OCI-LY7 (cell line): ENCODE measurements at regions not wholly inside any gene's neighbourhood (a gene's known extent, or its start where the extent isn't known, plus 50 kb on each side); places are given as distances from the start of the nearest gene placed in this dataset.
A peak's percentile ranks its signal among the peaks of the same experiment; 100 is the strongest.

Experiments used
- BruUV-seq: library from RNA; stranded (reverse); fragments of 400-500 nt; replicated peaks from 2 replicates; lab custom pipeline; 2021; lab: Mats Ljungman, UMichigan
- CTCF ChIA-PET: fragments of 300-600 bp; sonication (Branson Sonifier 250); formaldehyde crosslinking; loops from one replicate; lab custom pipeline; 2022; ENCODE audit warnings: antibody characterized with exemption; ENCODE audit not compliant: unreplicated experiment; lab: Charles Lee
- POLR2A ChIA-PET: fragments of 300-600 bp; sonication (Branson Sonifier 250); formaldehyde crosslinking; loops from one replicate; lab custom pipeline; 2022; ENCODE audit warnings: antibody characterized with exemption; lab: Charles Lee
- DNase-seq: peaks from one replicate; pipeline ENCODE4 v3.0.0-alpha.2; 2015; ENCODE audit warnings: low spot score
- H2AFZ ChIP-seq: fragments of 200-600 bp; sonication (generic), shearing (Covaris generic); 2 replicates; pipeline ENCODE4 v1.6.1; 2014; ENCODE audit warnings: mild to moderate bottlenecking, antibody characterized with exemption, low read length, moderate library complexity
- H3K27ac ChIP-seq: fragments of 200-600 bp; sonication (generic); 2 replicates; pipeline ENCODE4 v1.5.1; 2014; ENCODE audit warnings: mixed run types, low read depth, mild to moderate bottlenecking, moderate library complexity, low read length, inconsistent platforms; ENCODE audit not compliant: poor library complexity, severe bottlenecking
- H3K36me3 ChIP-seq: fragments of 200-600 bp; sonication (generic); 2 replicates; pipeline ENCODE4 v1.6.1; 2014; ENCODE audit warnings: mild to moderate bottlenecking, antibody characterized with exemption, low read length, moderate library complexity, mixed read lengths; ENCODE audit not compliant: insufficient read depth
- H3K4me1 ChIP-seq: fragments of 200-600 bp; sonication (generic); 2 replicates; pipeline ENCODE4 v1.5.1; 2014; ENCODE audit warnings: mild to moderate bottlenecking, low read length; ENCODE audit not compliant: insufficient read depth, poor library complexity, severe bottlenecking
- H3K4me2 ChIP-seq: fragments of 200-600 bp; sonication (generic); 2 replicates; pipeline ENCODE4 v1.6.1; 2014; ENCODE audit warnings: mild to moderate bottlenecking, low read length
- H3K4me3 ChIP-seq: fragments of 200-600 bp; sonication (generic); 2 replicates; pipeline ENCODE4 v1.5.1; 2014; ENCODE audit warnings: mild to moderate bottlenecking, low read depth, low read length; ENCODE audit not compliant: poor library complexity, severe bottlenecking
- H3K79me2 ChIP-seq: fragments of 200-600 bp; sonication (generic); 2 replicates; pipeline ENCODE4 v1.6.1; 2016; ENCODE audit warnings: low read depth, mild to moderate bottlenecking, low read length, moderate library complexity, mixed read lengths; ENCODE audit not compliant: insufficient read depth
- H3K9me2 ChIP-seq: fragments of 200-600 bp; sonication (generic); 2 replicates; pipeline ENCODE4 v1.6.1; 2016; ENCODE audit warnings: mild to moderate bottlenecking, low read length, mixed read lengths; ENCODE audit not compliant: insufficient read depth
- H3K9me3 ChIP-seq: fragments of 200-600 bp; sonication (generic); 2 replicates; pipeline ENCODE4 v1.6.1; 2014; ENCODE audit warnings: mild to moderate bottlenecking, mixed run types, low read length, mixed read lengths
- H4K20me1 ChIP-seq: fragments of 200-600 bp; sonication (generic); 2 replicates; pipeline ENCODE4 v1.6.1; 2014; ENCODE audit warnings: mild to moderate bottlenecking, antibody characterized with exemption, low read length, moderate library complexity, mixed read lengths; ENCODE audit not compliant: insufficient read depth
- CTCF ChIP-seq: fragments of 200-600 bp; sonication (generic); conservative IDR thresholded peaks from 2 replicates; pipeline ENCODE4 v1.5.1; 2014; ENCODE audit warnings: mild to moderate bottlenecking, antibody characterized with exemption, low read length, moderate library complexity, mixed read lengths
- EZH2phosphoT487 ChIP-seq: fragments of 200-600 bp; sonication (generic); IDR thresholded peaks from 2 replicates; pipeline ENCODE4 v1.6.1; 2018; ENCODE audit warnings: low read depth, borderline replicate concordance, mild to moderate bottlenecking, mixed run types, antibody characterized with exemption, low read length, moderate library complexity, mixed read lengths
- intact Hi-C: fragments of 100-400 bp; cut with micrococcal nuclease; formaldehyde crosslinking; loops from one replicate; pipeline ENCODE4 v1.10.0; 2022; ENCODE audit not compliant: unreplicated experiment

GRCh38 chr4:176433983-176434382, 114.2 kb downstream of the SPCS3 start:
- Histone ChIP-seq H3K9me2 (no peaks in the 10 kb centered on the region), H3K79me2 (no peaks in the 10 kb centered on the region), H4K20me1 (no peaks in the 10 kb centered on the region), H2AFZ (no peak overlapping the region), H3K9me3 (no peaks in the 10 kb centered on the region), H3K4me3 (no peak overlapping the region), H3K27ac (no peak overlapping the region), H3K4me2 (no peak overlapping the region), H3K4me1 (no peaks in the 10 kb centered on the region), H3K36me3 (no peaks in the 10 kb centered on the region)
- ChIA-PET POLR2A (interaction anchor here (0.9 kb wide), 1 partner anchor 37 kb away, joined by 3 read pairs; no protein-coding TSS in a partner anchor), CTCF (no interaction called here)
- no TSS peak for BruUV-seq
- no peak for DNase-seq
- TF ChIP-seq EZH2phosphoT487 (no peak), CTCF (no peak)
- intact Hi-C loops = no loop called here

GRCh38 chr4:176435901-176436292, 116.1 kb downstream of the SPCS3 start:
- CTCF ChIA-PET = no interaction called here
- Histone ChIP-seq H3K4me1 (no peaks in the 10 kb centered on the region), H3K36me3 (no peaks in the 10 kb centered on the region), H3K27ac (no peak overlapping the region), H3K9me3 (no peaks in the 10 kb centered on the region), H2AFZ (no peak overlapping the region), H4K20me1 (no peaks in the 10 kb centered on the region), H3K9me2 (no peaks in the 10 kb centered on the region), H3K4me3 (no peak overlapping the region), H3K4me2 (no peak overlapping the region), H3K79me2 (no peaks in the 10 kb centered on the region)
- no peak for TF ChIP-seq CTCF
- TF ChIP-seq EZH2phosphoT487 = no peak
- no peak for DNase-seq
- BruUV-seq = no TSS peak
- intact Hi-C loops = no loop called here
- POLR2A ChIA-PET = interaction anchor here (0.7 kb wide), 1 partner anchor 36 kb away, joined by 3 read pairs; no protein-coding TSS in a partner anchor

GRCh38 chr4:176436293-176436973, 116.7 kb downstream of the SPCS3 start:
- no peak overlapping the region for H3K4me3 ChIP-seq
- H3K27ac ChIP-seq = no peak overlapping the region
- intact Hi-C loops = no loop called here
- H2AFZ ChIP-seq = no peak overlapping the region
- ChIA-PET CTCF (interaction anchor here (0.6 kb wide), 1 partner anchor 159 kb away, joined by 3 read pairs; no protein-coding TSS in a partner anchor), POLR2A (interaction anchor here (0.7 kb wide), 2 partner anchors 35 to 52 kb away, joined by 3 read pairs; no protein-coding TSS in a partner anchor)
- H3K36me3 ChIP-seq = no peaks in the 10 kb centered on the region
- no peaks in the 10 kb centered on the region for H3K4me1 ChIP-seq
- TF ChIP-seq EZH2phosphoT487 (no peak), CTCF (no peak)
- DNase-seq = peak; percentile 3
- no peaks in the 10 kb centered on the region for H4K20me1 ChIP-seq
- H3K9me3 ChIP-seq = no peaks in the 10 kb centered on the region
- H3K4me2 ChIP-seq = no peak overlapping the region
- no peaks in the 10 kb centered on the region for H3K9me2 ChIP-seq
- H3K79me2 ChIP-seq = no peaks in the 10 kb centered on the region
- BruUV-seq = no TSS peak
